RWPE2 (cell line): ENCODE measurements at regions not wholly inside any gene's neighbourhood (a gene's known extent, or its start where the extent isn't known, plus 50 kb on each side); places are given as distances from the start of the nearest gene placed in this dataset.
A peak's percentile ranks its signal among the peaks of the same experiment; 100 is the strongest.
"Not testable (repeated sequence)": the region's sequence is repeated elsewhere in the genome, so short reads cannot be mapped to it uniquely, and the experiment has no call there.

ENCODE experiments used
- ATAC-seq: fragments of 200-7000 bp; cut with Tn5 transposase; 3 replicates; pipeline ENCODE4 v1.9.1; 2021; ENCODE audit warnings: low read depth
- DNase-seq: peaks from one replicate; pipeline ENCODE4 v3.0.0-alpha.2; 2020; ENCODE audit warnings: low spot score
- H3K27ac ChIP-seq: fragments of 450-650 bp; 2 replicates; pipeline ENCODE4 v1.5.1; 2017; ENCODE audit warnings: mild to moderate bottlenecking; ENCODE audit not compliant: poor library complexity, severe bottlenecking
- H3K27me3 ChIP-seq: fragments of 250-450 bp; sonication (Bioruptor Pico); 2 replicates; pipeline ENCODE4 v1.5.1; 2021; ENCODE audit warnings: mild to moderate bottlenecking, moderate library complexity; ENCODE audit not compliant: insufficient read depth, poor library complexity, severe bottlenecking
- H3K36me3 ChIP-seq: fragments of 250-450 bp; sonication (Bioruptor Pico); 2 replicates; pipeline ENCODE4 v1.5.1; 2020; ENCODE audit warnings: low read depth, mild to moderate bottlenecking, moderate library complexity
- H3K4me1 ChIP-seq: fragments of 250-450 bp; sonication (Bioruptor Pico); 2 replicates; pipeline ENCODE4 v1.5.1; 2021; ENCODE audit warnings: mild to moderate bottlenecking, moderate library complexity; ENCODE audit not compliant: insufficient read depth, poor library complexity, severe bottlenecking
- H3K4me3 ChIP-seq: fragments of 250-450 bp; sonication (Bioruptor Pico); 2 replicates; pipeline ENCODE4 v1.5.1; 2021; ENCODE audit warnings: mild to moderate bottlenecking, moderate library complexity; ENCODE audit not compliant: severe bottlenecking
- H3K9me3 ChIP-seq: fragments of 250-450 bp; sonication (Bioruptor Pico); 2 replicates; pipeline ENCODE4 v1.5.1; 2021; ENCODE audit warnings: mild to moderate bottlenecking, moderate library complexity; ENCODE audit not compliant: severe bottlenecking
- CTCF ChIP-seq: fragments of 450-650 bp; IDR thresholded peaks from one replicate; pipeline ENCODE4 v1.5.1; 2017; ENCODE audit warnings: mild to moderate bottlenecking, moderate library complexity; ENCODE audit not compliant: poor library complexity, severe bottlenecking

GRCh38 chr3:86782286-86782685, 208.7 kb downstream of the VGLL3 start:
- H3K36me3 ChIP-seq: no peaks in the 10 kb centered on the region
- no peaks in the 10 kb centered on the region for H3K4me1 ChIP-seq
- no peaks in the 10 kb centered on the region for H3K27me3 ChIP-seq
- no peak overlapping the region for H3K27ac ChIP-seq
- no peak for ATAC-seq
- H3K4me3 ChIP-seq: no peak overlapping the region
- no peak for TF ChIP-seq CTCF
- H3K9me3 ChIP-seq: no peaks in the 10 kb centered on the region
- no peak for DNase-seq

GRCh38 chr3:86774082-86774691, 216.8 kb downstream of the VGLL3 start:
- ATAC-seq (no peak), DNase-seq (no peak)
- Histone ChIP-seq H3K4me1 (no peaks in the 10 kb centered on the region), H3K27ac (no peak overlapping the region), H3K9me3 (no peaks in the 10 kb centered on the region), H3K27me3 (no peaks in the 10 kb centered on the region), H3K4me3 (no peak overlapping the region), H3K36me3 (no peaks in the 10 kb centered on the region)
- peak; percentile 73 for TF ChIP-seq CTCF

- no peak for TF ChIP-seq CTCF
Measured at GRCh38 chr3:86772699-86773098, 218.2 kb downstream of the VGLL3 start.

GRCh38 chr3:86771741-86772512, 219.0 kb downstream of the VGLL3 start:
- Histone ChIP-seq H3K27ac (no peak overlapping the region), H3K27me3 (no peaks in the 10 kb centered on the region), H3K9me3 (no peaks in the 10 kb centered on the region), H3K4me3 (no peak overlapping the region), H3K36me3 (no peaks in the 10 kb centered on the region), H3K4me1 (no peaks in the 10 kb centered on the region)
- TF ChIP-seq CTCF: no peak
- ATAC-seq (peak; percentile 17; the same call in 1 of the 3 replicates), DNase-seq (no peak)

More at GRCh38 chr3:86772699-86773098, 218.2 kb downstream of the VGLL3 start:
- Histone ChIP-seq H3K4me3 (no peak overlapping the region), H3K36me3 (no peaks in the 10 kb centered on the region), H3K27me3 (no peaks in the 10 kb centered on the region), H3K9me3 (no peaks in the 10 kb centered on the region), H3K27ac (no peak overlapping the region), H3K4me1 (no peaks in the 10 kb centered on the region)
- ATAC-seq (no peak), DNase-seq (no peak)

GRCh38 chr3:86766331-86766730, 224.6 kb downstream of the VGLL3 start:
- TF ChIP-seq CTCF: no peak
- ATAC-seq (no peak), DNase-seq (no peak)
- Histone ChIP-seq H3K36me3 (no peaks in the 10 kb centered on the region), H3K4me3 (no peak overlapping the region), H3K4me1 (no peaks in the 10 kb centered on the region), H3K27ac (no peak overlapping the region), H3K27me3 (no peaks in the 10 kb centered on the region), H3K9me3 (no peaks in the 10 kb centered on the region)

- not testable (repeated sequence) for H3K27me3 ChIP-seq, H3K9me3 ChIP-seq, DNase-seq, ATAC-seq, H3K27ac ChIP-seq, H3K4me1 ChIP-seq, H3K4me3 ChIP-seq, H3K36me3 ChIP-seq
Measured at GRCh38 chr3:86757322-86758179, 233.4 kb downstream of the VGLL3 start.
